HS-27A (cell line): ENCODE measurements at regions not wholly inside any gene's neighbourhood (a gene's known extent, or its start where the extent isn't known, plus 50 kb on each side); places are given as distances from the start of the nearest gene placed in this dataset.
A peak's percentile ranks its signal among the peaks of the same experiment; 100 is the strongest.
"Not testable (repeated sequence)": the region's sequence is repeated elsewhere in the genome, so short reads cannot be mapped to it uniquely, and the experiment has no call there.

Experiments used
- DNase-seq: peaks from one replicate; pipeline ENCODE4 v3.0.0-alpha.2; 2012; ENCODE audit warnings: low read depth, missing footprints

GRCh38 chr1:198411240-198411639, 129.2 kb downstream of the ATP6V1G3 start:
- no peak for DNase-seq

DNA sequence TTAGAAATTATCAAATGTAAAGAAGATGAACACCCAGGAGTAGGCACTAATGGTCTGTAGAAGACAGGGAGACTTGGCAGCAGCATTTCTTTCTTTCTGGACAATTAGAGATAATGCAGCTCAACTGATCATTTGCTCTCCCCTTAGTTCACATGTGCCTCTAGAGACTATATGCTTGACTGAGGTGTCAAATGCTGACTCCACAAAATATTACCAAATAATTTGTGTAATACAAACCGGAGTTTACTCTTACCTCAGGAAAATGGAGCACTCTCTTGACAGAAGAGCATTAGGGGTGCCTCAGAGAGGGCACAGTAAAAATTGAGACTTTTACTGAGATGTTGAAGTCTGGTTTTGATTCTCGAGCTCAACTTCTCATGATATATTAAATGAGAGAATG, 131.8 kb downstream of the ATP6V1G3 start:
- DNase-seq, result no peak

DNA sequence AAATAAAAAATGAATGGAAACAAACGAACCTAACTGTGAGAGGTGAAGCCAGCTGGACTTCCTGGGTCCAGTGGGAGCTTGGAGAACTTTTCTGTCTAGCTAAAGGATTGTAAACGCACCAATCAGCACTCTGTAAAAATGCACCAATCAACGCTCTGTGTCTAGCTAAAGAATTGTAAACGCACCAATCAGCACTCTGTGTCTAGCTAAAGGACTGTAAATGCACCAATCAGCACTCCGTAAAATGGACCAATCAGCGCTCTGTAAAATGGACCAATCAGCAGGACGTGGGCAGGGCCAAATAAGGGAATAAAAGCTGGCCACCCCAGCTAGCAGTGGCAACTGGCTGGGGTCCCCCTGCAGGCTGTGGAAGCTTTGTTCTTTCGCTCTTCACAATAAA, 135.8 kb downstream of the ATP6V1G3 start:
- not testable (repeated sequence) for DNase-seq

- no peak for DNase-seq
Measured at GRCh38 chr1:198400063-198400462, 140.4 kb downstream of the ATP6V1G3 start.

DNA sequence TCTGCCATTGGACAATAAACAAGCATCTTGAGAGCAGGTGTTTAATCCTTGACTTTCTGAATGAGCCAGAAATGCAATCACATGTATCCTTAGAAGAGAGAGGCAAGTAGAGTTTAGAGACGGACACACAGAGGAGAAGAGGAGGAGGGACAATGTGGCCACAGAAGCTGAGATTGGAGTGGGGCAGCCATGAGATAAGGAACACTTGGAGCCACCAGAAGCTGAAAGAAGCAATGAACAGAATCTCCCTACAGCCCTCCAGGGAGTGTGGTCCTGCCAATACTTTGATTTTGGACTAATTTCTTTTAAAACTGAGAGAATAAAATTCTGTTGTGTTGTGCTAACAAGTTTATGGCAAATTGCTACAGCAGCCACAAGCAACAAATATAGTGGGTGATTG, 141.0 kb downstream of the ATP6V1G3 start:
- no peak for DNase-seq

DNA sequence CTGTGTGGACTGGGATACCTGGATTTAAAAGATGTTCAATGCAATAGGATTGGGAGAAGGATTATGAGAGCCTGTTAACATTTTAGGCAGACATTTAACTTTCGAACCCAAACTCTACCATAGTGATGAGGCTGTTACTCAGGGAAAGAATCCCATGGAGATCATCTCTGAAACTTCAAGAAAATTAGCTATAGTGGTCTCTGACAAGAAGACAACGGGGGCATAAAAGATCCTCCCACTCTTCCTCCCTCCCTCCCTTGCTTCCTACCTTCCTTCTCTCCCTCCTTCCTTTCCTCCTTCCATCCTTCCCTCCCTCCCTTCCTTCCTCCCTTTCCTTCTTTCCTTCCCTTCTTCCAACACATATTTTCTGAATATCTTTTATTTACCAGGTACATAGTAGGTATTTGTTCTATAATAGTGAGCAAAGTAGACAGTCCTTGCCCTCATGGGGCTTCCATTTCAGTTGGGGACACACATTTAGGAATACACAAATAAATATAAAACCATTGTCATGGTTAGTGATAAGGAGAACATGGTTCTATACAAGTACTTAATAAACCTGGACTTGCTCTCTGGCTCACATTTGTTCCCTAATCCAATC, 143.2 kb downstream of the ATP6V1G3 start:
- no peak for DNase-seq

DNA sequence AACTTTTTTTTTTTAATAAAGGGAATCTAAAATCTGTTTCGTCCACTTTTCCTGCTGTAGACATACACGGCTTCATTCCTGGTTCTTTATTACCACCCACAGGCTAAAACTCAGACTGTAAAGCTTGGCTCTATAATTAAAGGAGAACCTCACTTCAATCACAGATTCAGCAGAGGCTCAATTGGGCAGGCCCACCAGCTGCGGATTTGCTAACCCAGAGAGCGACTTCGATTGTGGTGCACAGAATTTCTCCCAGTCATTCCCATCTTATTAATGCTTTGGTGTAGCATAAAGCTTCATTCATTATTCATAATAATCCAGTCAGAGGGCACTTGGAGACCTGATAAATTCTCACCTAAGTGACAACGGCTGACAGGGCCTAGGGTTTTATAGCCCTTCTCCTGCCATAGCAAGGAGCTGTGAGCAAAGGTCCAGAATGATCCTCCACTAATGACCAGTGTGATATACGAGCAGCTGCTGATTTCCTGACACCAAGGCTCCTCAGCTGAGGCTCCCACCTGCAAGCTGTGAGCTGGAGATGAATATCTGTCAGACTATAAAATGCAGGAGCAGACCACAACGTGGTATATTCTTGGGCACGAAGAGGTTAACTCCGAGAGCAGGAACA, 149.0 kb downstream of the ATP6V1G3 start:
- DNase-seq, result no peak

- peak; percentile 15 for DNase-seq
Measured at GRCh38 chr1:198387587-198387986, 152.9 kb downstream of the ATP6V1G3 start.

DNA sequence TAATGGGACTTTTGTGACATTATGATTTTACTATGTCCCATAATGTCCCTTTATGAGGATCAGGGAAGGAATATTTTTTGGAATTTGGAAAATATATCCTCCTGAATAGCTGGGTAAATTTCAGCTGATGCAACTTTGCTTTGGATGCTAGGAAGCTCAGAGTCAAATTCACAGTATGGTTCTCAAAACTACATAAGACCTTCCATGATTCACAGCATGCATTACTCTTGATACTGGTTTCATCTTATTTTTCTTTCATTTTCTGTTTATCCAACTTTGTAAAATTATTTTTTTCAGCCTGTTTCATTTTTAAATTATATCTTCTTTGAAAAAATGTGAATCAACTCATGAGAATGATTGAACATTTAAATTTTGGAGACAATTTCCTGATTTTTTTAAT, 160.2 kb downstream of the ATP6V1G3 start:
- DNase-seq, result no peak

- DNase-seq, result no peak
Measured at GRCh38 chr1:198377702-198378101, 162.8 kb downstream of the ATP6V1G3 start.

DNA sequence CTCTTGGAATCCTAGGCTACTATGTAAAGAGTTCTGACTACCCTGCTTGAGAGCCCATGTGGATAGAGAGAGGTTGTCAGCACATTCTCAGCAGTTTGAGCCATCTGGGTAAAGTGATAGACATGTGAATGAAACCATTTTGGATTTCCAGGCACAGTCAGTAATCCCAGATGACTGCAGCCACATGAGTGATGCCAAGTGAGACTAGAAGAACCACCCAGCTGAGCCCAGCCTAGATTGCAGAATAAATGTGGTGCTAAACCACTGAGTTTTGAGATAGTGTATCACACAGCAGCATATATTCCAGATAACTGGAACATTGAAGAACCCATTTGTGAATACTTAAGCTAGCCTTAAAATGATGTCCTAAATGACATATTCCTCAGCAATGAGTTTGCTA, 166.2 kb downstream of the ATP6V1G3 start:
- DNase-seq, result no peak

DNA sequence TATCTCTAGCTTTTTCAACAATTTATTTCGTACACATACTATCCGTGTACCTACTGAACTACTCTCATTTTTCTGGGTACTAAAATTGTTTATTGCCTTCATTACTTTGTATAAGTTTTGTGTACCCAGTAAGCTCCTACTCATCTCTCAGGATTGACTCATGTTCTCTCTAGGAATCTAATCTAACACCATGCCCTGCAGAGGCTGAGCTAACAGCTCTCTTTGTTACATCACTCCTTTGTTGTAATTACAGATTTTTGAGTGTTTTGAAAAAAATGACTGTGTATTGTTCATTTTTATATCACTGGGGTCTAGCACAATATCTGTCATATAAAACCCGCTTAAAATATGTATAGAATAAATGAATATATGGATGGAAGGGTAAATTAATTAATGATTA, 167.1 kb downstream of the ATP6V1G3 start:
- DNase-seq, result no peak
